Gastrocnemius medialis (tissue), 4 donors: ENCODE measurements at regions not wholly inside any gene's neighbourhood (a gene's known extent, or its start where the extent isn't known, plus 50 kb on each side); places are given as distances from the start of the nearest gene placed in this dataset.

Experiments
- ATAC-seq, 2 donors: fragments of 150-250 bp; one replicate each; pipeline ENCODE4 v1.9.1; 2016
- DNase-seq, 2 donors: peaks; one replicate each; pipeline ENCODE4 v3.0.0-alpha.2; 2019
- H3K27ac ChIP-seq, 4 donors: fragments of 200-600 bp; sonication (generic); 1 replicate in 1 of 4; 2 replicates in 3 of 4; pipeline ENCODE4 v1.5.1; 2016 to 2018; ENCODE audit warnings: mild to moderate bottlenecking in 2 of 4, moderate library complexity in 1 of 4
- H3K27me3 ChIP-seq, 3 donors: fragments of 200-600 bp; sonication (generic) in 2 of 3; 1 replicate in 1 of 3; 2 replicates in 2 of 3; pipeline versions ENCODE4 v1.5.1 to v1.6.0; 2016 to 2019; ENCODE audit warnings: mild to moderate bottlenecking in 1 of 3, moderate library complexity in 1 of 3
- H3K36me3 ChIP-seq, 2 donors: fragments of 200-600 bp; sonication (generic) in 1 of 2; one replicate each; pipeline ENCODE4 v1.5.1; 2017 to 2018
- H3K4me1 ChIP-seq, 2 donors: fragments of 200-600 bp; sonication (generic) in 1 of 2; one replicate each; pipeline ENCODE4 v1.5.1; 2016 to 2017; ENCODE audit warnings: mild to moderate bottlenecking in 2 of 2
- H3K4me3 ChIP-seq, 4 donors: fragments of 200-600 bp; sonication (generic) in 3 of 4; 1 replicate in 1 of 4; 2 replicates in 3 of 4; pipeline ENCODE4 v1.5.1; 2016 to 2019; ENCODE audit warnings: mild to moderate bottlenecking in 2 of 4
- H3K9me3 ChIP-seq, 3 donors: fragments of 200-600 bp; sonication (generic) in 2 of 3; 1 replicate in 1 of 3; 2 replicates in 2 of 3; pipeline ENCODE4 v1.5.1; 2016 to 2019
- CTCF ChIP-seq, 5 experiments: fragments of 450-650 bp in 3 of 5; fragments of 200-600 bp in 2 of 5; sonication (generic) in 2 of 5; IDR thresholded peaks in 4 of 5; conservative IDR thresholded peaks in 1 of 5; 1 replicate in 4 of 5; 2 replicates in 1 of 5; pipeline ENCODE4 v1.5.1; 2016 to 2019; ENCODE audit warnings: antibody characterized with exemption in 5 of 5, mild to moderate bottlenecking in 3 of 5, moderate library complexity in 3 of 5
- POLR2A ChIP-seq, 2 donors: fragments of 450-650 bp; IDR thresholded peaks; one replicate each; pipeline ENCODE4 v1.6.1; 2017; ENCODE audit warnings: antibody characterized with exemption in 2 of 2, mild to moderate bottlenecking in 2 of 2, moderate library complexity in 2 of 2
- in situ Hi-C, 4 donors: fragments of 200-750 bp; cut with MboI; loops; one replicate each; pipeline versions ENCODE4 v1.15.0 to v1.8.0; 2017; ENCODE audit warnings: low sequenced_read_pairs in 4 of 4
- intact Hi-C: fragments of 100-400 bp; cut with DNase I; formaldehyde crosslinking; loops from one replicate; pipeline ENCODE4 v1.15.1; 2023; ENCODE audit warnings: low total_unique reads

- ATAC-seq (no peak), DNase-seq (no peak)
- H3K27me3 ChIP-seq = no peaks in the 10 kb centered on the region
- TF ChIP-seq CTCF (IDR thresholded peaks at IDR 0.05 in 4 of 5, conservative IDR thresholded peaks at IDR 0.05 in 1 of 5) = no peak
- no peak for TF ChIP-seq POLR2A (IDR thresholded peaks at IDR 0.05)
- H3K4me3 ChIP-seq = no peak overlapping the region
- intact Hi-C loops (no loop called here), in situ Hi-C loops (no loop called here)
- H3K27ac ChIP-seq = peak overlapping the region; percentile 67 to 93 (median 84)
- no peaks in the 10 kb centered on the region for H3K9me3 ChIP-seq
- H3K36me3 ChIP-seq = no peaks in the 10 kb centered on the region
- peaks cover 73 to 94% of the 10 kb centered on the region in 2 donors for H3K4me1 ChIP-seq
These were observed 252.5 kb downstream of the SEC14L1 start for GRCh38 chr17:77393274-77393600.

DNA sequence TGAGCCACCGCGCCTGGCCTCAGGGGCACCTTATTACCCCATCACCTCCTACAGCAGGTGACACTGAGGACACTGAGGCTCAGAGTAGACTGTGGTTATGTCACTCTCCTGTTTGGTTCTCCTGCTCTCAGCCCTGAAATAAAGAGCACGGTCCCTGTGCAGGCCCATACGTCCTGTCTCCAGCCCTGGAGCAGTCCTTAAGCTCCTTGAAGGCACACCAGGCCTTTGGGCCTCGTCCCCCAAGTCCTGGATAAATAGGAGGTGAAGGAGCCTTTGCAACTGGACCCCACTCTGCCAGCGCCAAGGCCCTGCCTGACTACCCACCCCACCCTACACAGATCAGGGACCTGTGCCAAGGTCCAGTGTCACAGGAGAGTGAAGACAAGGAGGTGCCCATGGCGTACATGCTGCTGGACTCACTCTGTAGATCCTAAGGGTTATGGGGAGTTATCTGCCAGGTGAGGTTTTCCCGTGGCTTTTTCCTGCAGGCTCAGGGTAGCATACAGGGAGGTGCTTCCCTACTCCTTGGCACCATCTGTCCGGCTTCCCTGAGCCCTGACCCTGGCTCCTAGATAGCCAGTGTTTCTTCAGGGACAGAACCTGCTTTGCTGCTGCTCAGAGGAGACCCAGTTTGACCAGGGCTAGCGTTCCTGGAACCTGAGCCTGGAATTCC lies 253.2 kb downstream of the SEC14L1 start:
- intact Hi-C loops = no loop called here
- peak overlapping the region; percentile 35 to 93 (median 84) for H3K27ac ChIP-seq
- peaks cover 68 to 91% of the 10 kb centered on the region in 2 donors for H3K4me1 ChIP-seq
- ATAC-seq (peak in 1 of 2 donors; percentile 1), DNase-seq (peak in 1 of 2 donors; percentile 49)
- TF ChIP-seq CTCF (IDR thresholded peaks at IDR 0.05 in 4 of 5, conservative IDR thresholded peaks at IDR 0.05 in 1 of 5) = no peak
- TF ChIP-seq POLR2A (IDR thresholded peaks at IDR 0.05) = no peak
- no peaks in the 10 kb centered on the region for H3K27me3 ChIP-seq
- no peaks in the 10 kb centered on the region for H3K9me3 ChIP-seq
- in situ Hi-C loops = no loop called here
- no peaks in the 10 kb centered on the region for H3K36me3 ChIP-seq
- H3K4me3 ChIP-seq = no peak overlapping the region

DNA sequence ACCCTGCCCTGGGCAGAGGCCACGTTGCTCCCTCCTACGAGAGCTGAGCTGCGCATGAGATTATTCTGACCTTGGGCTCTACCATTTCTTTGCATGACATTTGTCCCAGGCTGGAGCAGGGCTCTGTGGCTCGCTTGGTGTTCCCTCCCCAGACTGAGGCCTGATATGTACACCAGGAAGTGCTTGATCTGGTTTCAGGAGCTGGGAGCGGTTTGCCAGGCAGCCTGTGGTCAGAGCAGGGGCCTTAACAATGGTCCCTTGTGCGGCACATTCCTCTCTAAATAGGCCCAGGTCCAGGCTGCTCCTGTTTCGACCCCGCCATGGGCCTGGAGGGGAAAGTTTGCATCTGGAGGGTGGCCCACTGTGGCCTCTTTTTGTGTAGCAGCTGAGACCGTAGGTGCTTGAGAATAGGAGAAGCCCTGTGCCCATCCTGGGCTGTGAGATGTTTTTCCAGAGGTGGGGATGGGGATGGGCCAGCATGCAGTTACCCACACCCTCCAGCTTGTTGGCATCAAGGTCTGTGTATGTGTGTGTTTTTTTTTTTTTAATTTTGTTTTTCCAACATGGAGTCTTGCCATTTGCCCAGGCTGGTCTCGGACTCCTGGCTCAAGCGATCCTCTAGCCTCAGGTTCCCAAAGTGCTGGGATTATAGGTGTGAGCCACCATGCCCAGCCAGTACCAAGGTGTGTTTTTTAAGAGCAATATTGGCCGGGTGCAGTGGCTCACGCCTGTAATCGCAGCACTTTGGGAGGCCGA lies 253.9 kb downstream of the SEC14L1 start:
- peaks cover 69 to 90% of the 10 kb centered on the region in 2 donors for H3K4me1 ChIP-seq
- intact Hi-C loops (no loop called here), in situ Hi-C loops (no loop called here)
- no peaks in the 10 kb centered on the region for H3K27me3 ChIP-seq
- no peak overlapping the region for H3K4me3 ChIP-seq
- no peaks in the 10 kb centered on the region for H3K9me3 ChIP-seq
- DNase-seq (peak; percentile 70 to 83), ATAC-seq (peak; percentile 50 to 76)
- H3K36me3 ChIP-seq = no peaks in the 10 kb centered on the region
- no peak for TF ChIP-seq CTCF (IDR thresholded peaks at IDR 0.05 in 4 of 5, conservative IDR thresholded peaks at IDR 0.05 in 1 of 5)
- no peak for TF ChIP-seq POLR2A (IDR thresholded peaks at IDR 0.05)
- peak overlapping the region; percentile 35 to 93 (median 84) for H3K27ac ChIP-seq

GRCh38 chr17:77395501-77396048 lies 254.8 kb downstream of the SEC14L1 start:
- intact Hi-C loops (no loop called here), in situ Hi-C loops (no loop called here)
- DNase-seq = no peak
- TF ChIP-seq POLR2A (IDR thresholded peaks at IDR 0.05) = no peak
- no peak for ATAC-seq
- Histone ChIP-seq H3K36me3 (no peaks in the 10 kb centered on the region), H3K4me1 (peaks cover 76 to 95% of the 10 kb centered on the region in 2 donors), H3K9me3 (no peaks in the 10 kb centered on the region), H3K27ac (peak overlapping the region in 3 of 4 donors; percentile 83 to 93 (median 85)), H3K4me3 (no peak overlapping the region), H3K27me3 (no peaks in the 10 kb centered on the region)

- DNase-seq = peak; percentile 54 to 76
- peak; percentile 71 to 78 for ATAC-seq
- H3K27ac ChIP-seq = peak overlapping the region; percentile 37 to 93 (median 78)
- H3K27me3 ChIP-seq = no peaks in the 10 kb centered on the region
- H3K36me3 ChIP-seq = no peaks in the 10 kb centered on the region
- no peak overlapping the region for H3K4me3 ChIP-seq
- intact Hi-C loops (no loop called here), in situ Hi-C loops (no loop called here)
- no peaks in the 10 kb centered on the region for H3K9me3 ChIP-seq
- no peak for TF ChIP-seq CTCF (IDR thresholded peaks at IDR 0.05 in 4 of 5, conservative IDR thresholded peaks at IDR 0.05 in 1 of 5)
- no peak for TF ChIP-seq POLR2A (IDR thresholded peaks at IDR 0.05)
- peaks cover 66 to 88% of the 10 kb centered on the region in 2 donors for H3K4me1 ChIP-seq
These were observed 255.8 kb downstream of the SEC14L1 start for GRCh38 chr17:77396610-77397009.
